Body of pancreas (tissue), 4 donors: ENCODE measurements at regions not wholly inside any gene's neighbourhood (a gene's known extent, or its start where the extent isn't known, plus 50 kb on each side); places are given as distances from the start of the nearest gene placed in this dataset.
A peak's percentile ranks its signal among the peaks of the same experiment; 100 is the strongest.
"Not testable (repeated sequence)": the region's sequence is repeated elsewhere in the genome, so short reads cannot be mapped to it uniquely, and the experiment has no call there.

Experiments used
- ATAC-seq: fragments of 150-250 bp; one replicate; pipeline ENCODE4 v1.9.1; 2016
- DNase-seq, 4 donors: peaks; one replicate each; pipeline ENCODE4 v3.0.0-alpha.2; 2019
- H3K27ac ChIP-seq, 4 donors: fragments of 200-600 bp; sonication (generic); 1 replicate in 3 of 4; 2 replicates in 1 of 4; pipeline versions ENCODE4 v1.5.1 to v1.6.1; 2016 to 2019; ENCODE audit warnings: mild to moderate bottlenecking in 1 of 4, mixed read lengths in 1 of 4, moderate library complexity in 1 of 4
- H3K27me3 ChIP-seq, 2 donors: fragments of 200-600 bp; sonication (generic); one replicate each; pipeline ENCODE4 v1.6.0; 2016; ENCODE audit warnings: mild to moderate bottlenecking in 1 of 2
- H3K36me3 ChIP-seq, 2 donors: fragments of 200-600 bp; sonication (generic); replicated peaks in 1 of 2; 2 replicates each; pipeline ENCODE4 v1.5.1; 2016; ENCODE audit warnings: low read depth in 2 of 2; ENCODE audit not compliant: insufficient read depth in 1 of 2
- H3K4me1 ChIP-seq: fragments of 200-600 bp; sonication (generic); one replicate; pipeline ENCODE4 v1.6.0; 2016
- H3K4me3 ChIP-seq, 2 donors: fragments of 200-600 bp; sonication (generic); 1 replicate in 1 of 2; 2 replicates in 1 of 2; pipeline ENCODE4 v1.5.1; 2016 to 2019
- H3K9me3 ChIP-seq, 3 donors: fragments of 200-600 bp; sonication (generic); 1 replicate in 2 of 3; 2 replicates in 1 of 3; pipeline ENCODE4 v1.5.1; 2016
- CTCF ChIP-seq, 7 experiments: fragments of 450-650 bp in 4 of 7; fragments of 200-600 bp in 3 of 7; sonication (generic) in 3 of 7; IDR thresholded peaks; one replicate each; pipeline ENCODE4 v1.5.1; 2016 to 2019; ENCODE audit warnings: antibody characterized with exemption in 7 of 7
- POLR2A ChIP-seq, 3 donors: fragments of 450-650 bp; IDR thresholded peaks; one replicate each; pipeline ENCODE4 v1.6.1; 2016; ENCODE audit warnings: antibody characterized with exemption in 3 of 3, mild to moderate bottlenecking in 2 of 3
- WGBS, 2 donors: methylation state at CpG; one replicate each; pipeline ENCODE4 v1.1.5; 2017; 5-methylcytosine and 5-hydroxymethylcytosine counted together
- intact Hi-C: fragments of 100-400 bp; cut with DNase I; formaldehyde crosslinking; loops from one replicate; pipeline ENCODE4 v1.15.1; 2023

- no peak for DNase-seq
- no peak for ATAC-seq
- Histone ChIP-seq H3K27me3 (no peaks in the 10 kb centered on the region), H3K27ac (no peak overlapping the region), H3K36me3 (no peaks in the 10 kb centered on the region), H3K4me3 (no peak overlapping the region), H3K4me1 (no peaks in the 10 kb centered on the region), H3K9me3 (no peaks in the 10 kb centered on the region)
- no peak for TF ChIP-seq CTCF (IDR thresholded peaks at IDR 0.05)
- intact Hi-C loops = no loop called here
- 0 to 34% methylated on average over 1 of the region's 1 CpG for WGBS, 2 donors
Observed at GRCh38 chr2:139550341-139550740, 770.2 kb upstream of the NXPH2 start.

- Histone ChIP-seq H3K27me3 (no peaks in the 10 kb centered on the region), H3K4me3 (no peak overlapping the region), H3K4me1 (no peaks in the 10 kb centered on the region), H3K36me3 (no peaks in the 10 kb centered on the region), H3K9me3 (no peaks in the 10 kb centered on the region), H3K27ac (no peak overlapping the region)
- TF ChIP-seq CTCF (IDR thresholded peaks at IDR 0.05) (no peak), POLR2A (IDR thresholded peaks at IDR 0.05) (no peak)
- no peak for DNase-seq
- no peak for ATAC-seq
- intact Hi-C loops = no loop called here
- 52 to 56% methylated on average over 3 of the region's 3 CpGs for WGBS, 2 donors
Observed at GRCh38 chr2:139544186-139544851, 764.1 kb upstream of the NXPH2 start.

- intact Hi-C loops, ATAC-seq, H3K4me1 ChIP-seq, H3K36me3 ChIP-seq, H3K27me3 ChIP-seq, DNase-seq, H3K4me3 ChIP-seq, H3K27ac ChIP-seq, H3K9me3 ChIP-seq: not testable (repeated sequence)
- WGBS, 2 donors = 85 to 90% methylated on average over 17 to 21 of the region's 21 CpGs
Observed at GRCh38 chr2:139538332-139539020, 758.3 kb upstream of the NXPH2 start.

- no peaks in the 10 kb centered on the region for H3K9me3 ChIP-seq
- WGBS, 2 donors = 17 to 20% methylated on average over 3 of the region's 3 CpGs
- TF ChIP-seq CTCF (IDR thresholded peaks at IDR 0.05) = no peak
- no peak for TF ChIP-seq POLR2A (IDR thresholded peaks at IDR 0.05)
- H3K4me3 ChIP-seq = no peak overlapping the region
- no peak overlapping the region for H3K27ac ChIP-seq
- intact Hi-C loops = no loop called here
- ATAC-seq (peak; percentile 58), DNase-seq (peak in 1 of 4 donors; percentile 13)
- no peaks in the 10 kb centered on the region for H3K27me3 ChIP-seq
- H3K4me1 ChIP-seq = peaks cover 7% of the 10 kb centered on the region
- H3K36me3 ChIP-seq = no peaks in the 10 kb centered on the region
Observed at GRCh38 chr2:139529080-139529479, 748.9 kb upstream of the NXPH2 start.

- H3K27ac ChIP-seq = no peak overlapping the region
- no peak for TF ChIP-seq CTCF (IDR thresholded peaks at IDR 0.05)
- TF ChIP-seq POLR2A (IDR thresholded peaks at IDR 0.05) = no peak
- 67 to 70% methylated on average over 1 of the region's 1 CpG for WGBS, 2 donors
- H3K4me1 ChIP-seq = peaks cover 7% of the 10 kb centered on the region
- H3K27me3 ChIP-seq = no peaks in the 10 kb centered on the region
- DNase-seq (no peak), ATAC-seq (no peak)
- intact Hi-C loops = no loop called here
- no peak overlapping the region for H3K4me3 ChIP-seq
- H3K9me3 ChIP-seq = no peaks in the 10 kb centered on the region
- H3K36me3 ChIP-seq = no peaks in the 10 kb centered on the region
Observed at GRCh38 chr2:139526781-139527180, 746.6 kb upstream of the NXPH2 start.
